ENCODE measurements at regions not wholly inside any gene's neighbourhood (a gene's known extent, or its start where the extent isn't known, plus 50 kb on each side); places are given as distances from the start of the nearest gene placed in this dataset.

DNA sequence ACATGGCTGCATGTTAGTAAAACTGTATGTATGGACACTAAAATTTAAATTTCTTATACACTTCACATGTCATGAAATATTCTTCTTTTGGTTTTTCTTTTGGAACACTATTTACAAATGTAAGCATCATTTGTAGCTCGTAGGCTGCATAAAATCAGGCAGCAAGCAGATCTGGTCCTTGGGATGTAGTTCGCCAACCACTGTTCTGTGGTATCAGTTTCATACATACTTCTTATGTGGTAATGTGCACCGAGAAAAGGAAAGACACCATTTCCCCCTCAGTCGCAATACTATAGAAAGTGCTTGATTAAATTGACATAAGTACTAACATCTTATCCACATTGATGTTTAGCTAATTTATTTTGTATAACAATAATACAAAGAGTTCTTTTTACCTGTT lies 274.4 kb upstream of the VCX start:
- TF ChIP-seq, protein P1, sequence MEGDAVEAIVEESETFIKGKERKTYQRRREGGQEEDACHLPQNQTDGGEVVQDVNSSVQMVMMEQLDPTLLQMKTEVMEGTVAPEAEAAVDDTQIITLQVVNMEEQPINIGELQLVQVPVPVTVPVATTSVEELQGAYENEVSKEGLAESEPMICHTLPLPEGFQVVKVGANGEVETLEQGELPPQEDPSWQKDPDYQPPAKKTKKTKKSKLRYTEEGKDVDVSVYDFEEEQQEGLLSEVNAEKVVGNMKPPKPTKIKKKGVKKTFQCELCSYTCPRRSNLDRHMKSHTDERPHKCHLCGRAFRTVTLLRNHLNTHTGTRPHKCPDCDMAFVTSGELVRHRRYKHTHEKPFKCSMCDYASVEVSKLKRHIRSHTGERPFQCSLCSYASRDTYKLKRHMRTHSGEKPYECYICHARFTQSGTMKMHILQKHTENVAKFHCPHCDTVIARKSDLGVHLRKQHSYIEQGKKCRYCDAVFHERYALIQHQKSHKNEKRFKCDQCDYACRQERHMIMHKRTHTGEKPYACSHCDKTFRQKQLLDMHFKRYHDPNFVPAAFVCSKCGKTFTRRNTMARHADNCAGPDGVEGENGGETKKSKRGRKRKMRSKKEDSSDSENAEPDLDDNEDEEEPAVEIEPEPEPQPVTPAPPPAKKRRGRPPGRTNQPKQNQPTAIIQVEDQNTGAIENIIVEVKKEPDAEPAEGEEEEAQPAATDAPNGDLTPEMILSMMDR (IDR thresholded peaks at IDR 0.05): no peak
- TF ChIP-seq POLR2A (IDR thresholded peaks at IDR 0.05) (no peak), POLR2AphosphoS5 (IDR thresholded peaks at IDR 0.05) (no peak)

All from prostate gland (tissue), 2 donors.